ENCODE measurements at regions not wholly inside any gene's neighbourhood (a gene's known extent, or its start where the extent isn't known, plus 50 kb on each side); places are given as distances from the start of the nearest gene placed in this dataset.

DNA sequence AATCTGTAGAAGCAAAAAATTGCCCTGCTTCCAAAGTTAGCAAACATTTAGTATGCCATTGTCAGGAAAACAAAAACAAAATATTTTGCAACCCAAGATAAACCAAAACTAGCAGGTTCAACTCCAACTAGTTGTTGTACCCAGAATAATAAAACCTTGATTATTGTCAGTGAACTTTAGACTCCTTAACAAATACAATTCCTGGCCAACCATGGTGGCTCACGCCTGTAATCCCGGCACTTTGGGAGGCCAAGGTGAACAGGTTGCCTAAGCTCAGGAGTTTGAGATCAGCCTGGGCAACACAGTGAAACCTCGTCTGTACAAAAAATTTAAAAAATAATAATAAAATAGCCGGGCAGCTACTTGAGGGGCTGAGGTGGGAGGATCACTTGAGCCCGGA, 53.6 kb upstream of the EPCAM start:
- CTCF ChIA-PET: interaction anchor here (0.6 to 9.8 kb wide), 4 partner anchors 9 to 43 kb away, joined by 3 to 120 read pairs (median 34); no protein-coding TSS in a partner anchor
- H3K4me1 ChIP-seq (ENCODE audit: control insufficient read depth, insufficient read depth, low read length): peaks cover 21% of the 10 kb centered on the region
- H3K4me2 ChIP-seq (ENCODE audit: control insufficient read depth, insufficient read depth): no peak overlapping the region
- no peak overlapping the region for H3K4me3 ChIP-seq
- TF ChIP-seq HCFC1 (IDR thresholded peaks at IDR 0.05; ENCODE audit: low read length) (no peak), WRNIP1 (IDR thresholded peaks at IDR 0.05; ENCODE audit: borderline replicate concordance, low read depth, low read length) (no peak), SMAD5 (IDR thresholded peaks at IDR 0.05; ENCODE audit: low read depth) (no peak), SIX5 (IDR thresholded peaks at IDR 0.05; ENCODE audit: low read depth, low read length, severe bottlenecking) (no peak), KAT2A (conservative IDR thresholded peaks at IDR 0.05; ENCODE audit: control insufficient read depth, low read depth, low read length) (no peak), NRF1 (conservative IDR thresholded peaks at IDR 0.05; ENCODE audit: low read depth, low read length) (no peak), TCF7 (IDR thresholded peaks at IDR 0.05; ENCODE audit: borderline replicate concordance) (no peak), JUND (IDR thresholded peaks at IDR 0.05; ENCODE audit: low read depth, low read length) (no peak), SUPT20H (IDR thresholded peaks at IDR 0.05; ENCODE audit: borderline replicate concordance, control insufficient read depth, low read depth, low read length) (no peak), NR2F1 (conservative IDR thresholded peaks at IDR 0.05) (no peak), FOXM1 (IDR thresholded peaks at IDR 0.05; ENCODE audit: low read depth, low read length) (no peak)
- TF ChIP-seq, protein P1, sequence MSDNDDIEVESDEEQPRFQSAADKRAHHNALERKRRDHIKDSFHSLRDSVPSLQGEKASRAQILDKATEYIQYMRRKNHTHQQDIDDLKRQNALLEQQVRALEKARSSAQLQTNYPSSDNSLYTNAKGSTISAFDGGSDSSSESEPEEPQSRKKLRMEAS (IDR thresholded peaks at IDR 0.05; ENCODE audit: low read depth, low read length): no peak
- TF ChIP-seq, protein P2, sequence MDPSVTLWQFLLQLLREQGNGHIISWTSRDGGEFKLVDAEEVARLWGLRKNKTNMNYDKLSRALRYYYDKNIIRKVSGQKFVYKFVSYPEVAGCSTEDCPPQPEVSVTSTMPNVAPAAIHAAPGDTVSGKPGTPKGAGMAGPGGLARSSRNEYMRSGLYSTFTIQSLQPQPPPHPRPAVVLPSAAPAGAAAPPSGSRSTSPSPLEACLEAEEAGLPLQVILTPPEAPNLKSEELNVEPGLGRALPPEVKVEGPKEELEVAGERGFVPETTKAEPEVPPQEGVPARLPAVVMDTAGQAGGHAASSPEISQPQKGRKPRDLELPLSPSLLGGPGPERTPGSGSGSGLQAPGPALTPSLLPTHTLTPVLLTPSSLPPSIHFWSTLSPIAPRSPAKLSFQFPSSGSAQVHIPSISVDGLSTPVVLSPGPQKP (IDR thresholded peaks at IDR 0.05; ENCODE audit: low read depth, low read length): no peak
- TF ChIP-seq, protein P3, sequence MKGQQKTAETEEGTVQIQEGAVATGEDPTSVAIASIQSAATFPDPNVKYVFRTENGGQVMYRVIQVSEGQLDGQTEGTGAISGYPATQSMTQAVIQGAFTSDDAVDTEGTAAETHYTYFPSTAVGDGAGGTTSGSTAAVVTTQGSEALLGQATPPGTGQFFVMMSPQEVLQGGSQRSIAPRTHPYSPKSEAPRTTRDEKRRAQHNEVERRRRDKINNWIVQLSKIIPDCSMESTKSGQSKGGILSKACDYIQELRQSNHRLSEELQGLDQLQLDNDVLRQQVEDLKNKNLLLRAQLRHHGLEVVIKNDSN (IDR thresholded peaks at IDR 0.05; ENCODE audit: borderline replicate concordance, extremely low read length, insufficient read depth, low read depth, low read length): no peak
- TF ChIP-seq, protein P4, sequence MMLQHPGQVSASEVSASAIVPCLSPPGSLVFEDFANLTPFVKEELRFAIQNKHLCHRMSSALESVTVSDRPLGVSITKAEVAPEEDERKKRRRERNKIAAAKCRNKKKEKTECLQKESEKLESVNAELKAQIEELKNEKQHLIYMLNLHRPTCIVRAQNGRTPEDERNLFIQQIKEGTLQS (IDR thresholded peaks at IDR 0.05; ENCODE audit: borderline replicate concordance, extremely low read depth, low read depth, low read length): no peak
- H3K36me3 ChIP-seq (ENCODE audit: control insufficient read depth in 2 of 2, insufficient read depth in 2 of 2, low read length in 1 of 2): no peaks in the 10 kb centered on the region
- POLR2A ChIA-PET: interaction anchor here (0.6 kb wide), 1 partner anchor 143 kb away, joined by 3 read pairs; no protein-coding TSS in a partner anchor
- H4K20me1 ChIP-seq (ENCODE audit: control insufficient read depth, insufficient read depth): no peaks in the 10 kb centered on the region
- FAIRE-seq: no peak
- no peaks in the 10 kb centered on the region for H3K79me2 ChIP-seq (ENCODE audit: control insufficient read depth, insufficient read depth, low read length)
- 78% methylated on average over 5 of the region's 5 CpGs for WGBS (ENCODE audit: insufficient coverage, insufficient replicate concordance, low lambda C conversion rate, missing lambda C conversion rate)
- SMC1A ChIA-PET (ENCODE audit: uncharacterized antibody, unreplicated experiment): interaction anchor here (1.0 to 9.9 kb wide), 5 partner anchors 13 to 399 kb away, joined by 3 to 134 read pairs (median 5); no protein-coding TSS in a partner anchor
- H3K27ac ChIP-seq (ENCODE audit: control insufficient read depth, insufficient read depth): no peak overlapping the region
- H3K27me3 ChIP-seq (replicated peaks in 1 of 2; ENCODE audit: control insufficient read depth in 2 of 2, insufficient read depth in 2 of 2, low read length in 1 of 2): no peaks in the 10 kb centered on the region
- RAD21 ChIA-PET (ENCODE audit: unreplicated experiment): interaction anchor here (1.2 to 7.1 kb wide), 2 partner anchors 8 to 14 kb away, joined by 3 to 129 read pairs; no protein-coding TSS in a partner anchor
- no peak overlapping the region for H2AFZ ChIP-seq (ENCODE audit: control insufficient read depth, low read depth, low read length)
- no peaks in the 10 kb centered on the region for H3K9me3 ChIP-seq (replicated peaks; ENCODE audit: control insufficient read depth, insufficient read depth, low read length)
- ATAC-seq: no peak
- intact Hi-C loops (cut with micrococcal nuclease; ENCODE audit: unreplicated experiment) (no loop called here), in situ Hi-C loops (cut with MboI) (no loop called here)
- no TSS peak for BruUV-seq (replicated peaks)
- H3K9ac ChIP-seq (ENCODE audit: control insufficient read depth, insufficient read depth, low read length): no peak overlapping the region
- no peak for DNase-seq (ENCODE audit: low read depth, low spot score)

All from GM12878 (cell line).